Prostate gland (tissue), 2 donors: ENCODE measurements at regions not wholly inside any gene's neighbourhood (a gene's known extent, or its start where the extent isn't known, plus 50 kb on each side); places are given as distances from the start of the nearest gene placed in this dataset.

Experiments used
- POLR2A ChIP-seq: fragments of 450-650 bp; IDR thresholded peaks from one replicate; pipeline ENCODE4 v1.6.1; 2016; ENCODE audit warnings: antibody characterized with exemption, mild to moderate bottlenecking
- POLR2AphosphoS5 ChIP-seq: sonication (generic); formaldehyde crosslinking; IDR thresholded peaks from one replicate; pipeline ENCODE4 v1.6.1; 2017; ENCODE audit warnings: antibody characterized with exemption
- TF ChIP-seq, protein P1 (sequence below), 4 experiments: fragments of 200-600 bp in 2 of 4; fragments of 450-650 bp in 2 of 4; sonication (generic) in 2 of 4; IDR thresholded peaks; 1 replicate in 3 of 4; 2 replicates in 1 of 4; pipeline ENCODE4 v1.5.1; 2016 to 2019; ENCODE audit warnings: antibody characterized with exemption in 4 of 4, mild to moderate bottlenecking in 2 of 4, moderate library complexity in 2 of 4

DNA sequence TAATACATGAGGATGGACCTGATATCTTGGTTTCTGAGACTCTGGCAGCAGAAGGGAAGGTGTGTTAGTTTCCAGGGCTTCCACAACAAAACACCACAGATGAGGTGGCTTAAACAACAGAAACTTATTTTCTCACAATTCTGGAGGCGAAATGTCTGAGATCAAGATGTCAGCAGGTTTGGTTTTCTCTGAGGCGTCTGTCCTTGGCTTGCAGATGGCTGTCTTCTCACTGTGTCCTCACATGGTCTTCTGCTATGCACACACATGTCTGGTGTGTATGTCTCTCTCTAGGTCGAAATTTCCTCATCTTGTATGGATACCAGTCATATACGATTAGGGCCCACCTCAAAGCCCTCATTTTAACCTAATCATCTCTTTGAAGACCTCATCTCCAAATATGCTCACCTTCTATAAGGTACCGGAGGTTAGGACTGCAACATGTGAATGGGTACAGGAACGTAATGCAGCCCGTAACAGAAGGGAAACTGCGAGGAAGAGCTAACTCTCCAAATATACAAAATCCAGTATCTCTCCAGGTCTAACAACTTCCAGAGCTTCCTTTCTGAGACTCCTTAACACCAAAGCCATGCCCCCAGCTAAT lies 139.8 kb upstream of the SMARCA2 start:
- TF ChIP-seq POLR2A = no peak
- TF ChIP-seq, protein P1, sequence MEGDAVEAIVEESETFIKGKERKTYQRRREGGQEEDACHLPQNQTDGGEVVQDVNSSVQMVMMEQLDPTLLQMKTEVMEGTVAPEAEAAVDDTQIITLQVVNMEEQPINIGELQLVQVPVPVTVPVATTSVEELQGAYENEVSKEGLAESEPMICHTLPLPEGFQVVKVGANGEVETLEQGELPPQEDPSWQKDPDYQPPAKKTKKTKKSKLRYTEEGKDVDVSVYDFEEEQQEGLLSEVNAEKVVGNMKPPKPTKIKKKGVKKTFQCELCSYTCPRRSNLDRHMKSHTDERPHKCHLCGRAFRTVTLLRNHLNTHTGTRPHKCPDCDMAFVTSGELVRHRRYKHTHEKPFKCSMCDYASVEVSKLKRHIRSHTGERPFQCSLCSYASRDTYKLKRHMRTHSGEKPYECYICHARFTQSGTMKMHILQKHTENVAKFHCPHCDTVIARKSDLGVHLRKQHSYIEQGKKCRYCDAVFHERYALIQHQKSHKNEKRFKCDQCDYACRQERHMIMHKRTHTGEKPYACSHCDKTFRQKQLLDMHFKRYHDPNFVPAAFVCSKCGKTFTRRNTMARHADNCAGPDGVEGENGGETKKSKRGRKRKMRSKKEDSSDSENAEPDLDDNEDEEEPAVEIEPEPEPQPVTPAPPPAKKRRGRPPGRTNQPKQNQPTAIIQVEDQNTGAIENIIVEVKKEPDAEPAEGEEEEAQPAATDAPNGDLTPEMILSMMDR (IDR thresholded peaks at IDR 0.05) = no peak
- no peak for TF ChIP-seq POLR2AphosphoS5
